WTC11 (cell line): ENCODE measurements at regions not wholly inside any gene's neighbourhood (a gene's known extent, or its start where the extent isn't known, plus 50 kb on each side); places are given as distances from the start of the nearest gene placed in this dataset.

ENCODE experiments used
- ATF1 ChIP-seq: sonication (generic); formaldehyde crosslinking; IDR thresholded peaks from 2 replicates; pipeline ENCODE4 v1.8.1; 2023; ENCODE audit warnings: mild to moderate bottlenecking, moderate library complexity, missing genetic modification reagents
- CREB1 ChIP-seq: sonication (generic); formaldehyde crosslinking; IDR thresholded peaks from 2 replicates; pipeline ENCODE4 v1.8.0; 2023; ENCODE audit warnings: mild to moderate bottlenecking, missing genetic modification reagents
- ETV6 ChIP-seq: sonication (generic); formaldehyde crosslinking; IDR thresholded peaks from 2 replicates; pipeline ENCODE4 v1.8.1; 2022; ENCODE audit warnings: mild to moderate bottlenecking, missing genetic modification reagents
- TCF7 ChIP-seq: sonication (generic); formaldehyde crosslinking; IDR thresholded peaks from 2 replicates; pipeline ENCODE4 v1.8.0; 2022; ENCODE audit warnings: mild to moderate bottlenecking, low read depth, missing genetic modification reagents, moderate library complexity
- ZBTB21 ChIP-seq: sonication (generic); formaldehyde crosslinking; IDR thresholded peaks from 2 replicates; pipeline ENCODE4 v1.8.1; 2023; ENCODE audit warnings: mild to moderate bottlenecking, missing genetic modification reagents, borderline replicate concordance
- TF ChIP-seq, protein P1 (sequence below): sonication (generic); formaldehyde crosslinking; IDR thresholded peaks from 2 replicates; pipeline ENCODE4 v1.8.1; 2023; ENCODE audit warnings: mild to moderate bottlenecking, missing genetic modification reagents, moderate library complexity
- TF ChIP-seq, protein P2 (sequence below): sonication (generic); formaldehyde crosslinking; IDR thresholded peaks from 2 replicates; pipeline ENCODE4 v1.8.0; 2022; ENCODE audit warnings: mild to moderate bottlenecking, missing genetic modification reagents
- TF ChIP-seq, protein P3 (sequence below): sonication (generic); formaldehyde crosslinking; IDR thresholded peaks from 2 replicates; pipeline ENCODE4 v1.8.1; 2023; ENCODE audit warnings: mild to moderate bottlenecking, missing genetic modification reagents
- TF ChIP-seq, protein P4 (sequence below): fragments of 250-450 bp; sonication (Bioruptor Pico); IDR thresholded peaks from 2 replicates; pipeline ENCODE4 v2.1.2; 2022; ENCODE audit warnings: mild to moderate bottlenecking, moderate library complexity
- TF ChIP-seq, protein P5 (sequence below): fragments of 200-600 bp; IDR thresholded peaks from 2 replicates; pipeline ENCODE4 v1.8.0; 2022; ENCODE audit warnings: antibody characterized with exemption
- TF ChIP-seq, protein P6 (sequence below): sonication (generic); formaldehyde crosslinking; IDR thresholded peaks from 2 replicates; pipeline ENCODE4 v1.8.0; 2023; ENCODE audit warnings: missing genetic modification reagents
- TF ChIP-seq, protein P7 (sequence below): sonication (generic); formaldehyde crosslinking; IDR thresholded peaks from 2 replicates; pipeline ENCODE4 v1.8.0; 2022; ENCODE audit warnings: mild to moderate bottlenecking, missing genetic modification reagents

DNA sequence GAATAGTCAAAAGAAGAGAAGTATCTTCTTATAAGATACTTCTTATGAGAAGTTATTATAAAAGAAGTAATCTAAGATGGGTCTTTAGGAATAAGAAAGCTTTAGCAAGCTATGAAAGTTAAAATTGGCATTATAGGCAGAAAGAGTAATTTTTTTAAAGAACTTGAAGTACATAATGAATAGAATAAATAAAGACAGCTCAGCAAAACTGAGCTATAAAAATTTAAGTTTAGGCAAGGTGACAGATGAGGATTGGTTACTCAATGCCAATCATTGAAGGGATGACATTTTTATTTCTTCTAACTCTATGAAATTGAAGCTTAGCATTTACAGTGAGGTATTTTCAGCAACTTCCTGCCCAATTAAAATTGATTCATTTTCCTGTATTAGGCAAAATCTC, 966.8 kb downstream of the BRINP3 start:
- TF ChIP-seq ETV6 (CRISPR knock-in tag) (no peak), CREB1 (no peak), ZBTB21 (CRISPR knock-in tag) (no peak), ATF1 (CRISPR knock-in tag) (no peak), TCF7 (CRISPR knock-in tag) (no peak)
- TF ChIP-seq, protein P1, sequence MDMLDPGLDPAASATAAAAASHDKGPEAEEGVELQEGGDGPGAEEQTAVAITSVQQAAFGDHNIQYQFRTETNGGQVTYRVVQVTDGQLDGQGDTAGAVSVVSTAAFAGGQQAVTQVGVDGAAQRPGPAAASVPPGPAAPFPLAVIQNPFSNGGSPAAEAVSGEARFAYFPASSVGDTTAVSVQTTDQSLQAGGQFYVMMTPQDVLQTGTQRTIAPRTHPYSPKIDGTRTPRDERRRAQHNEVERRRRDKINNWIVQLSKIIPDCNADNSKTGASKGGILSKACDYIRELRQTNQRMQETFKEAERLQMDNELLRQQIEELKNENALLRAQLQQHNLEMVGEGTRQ (CRISPR knock-in tag): no peak
- TF ChIP-seq, protein P2, sequence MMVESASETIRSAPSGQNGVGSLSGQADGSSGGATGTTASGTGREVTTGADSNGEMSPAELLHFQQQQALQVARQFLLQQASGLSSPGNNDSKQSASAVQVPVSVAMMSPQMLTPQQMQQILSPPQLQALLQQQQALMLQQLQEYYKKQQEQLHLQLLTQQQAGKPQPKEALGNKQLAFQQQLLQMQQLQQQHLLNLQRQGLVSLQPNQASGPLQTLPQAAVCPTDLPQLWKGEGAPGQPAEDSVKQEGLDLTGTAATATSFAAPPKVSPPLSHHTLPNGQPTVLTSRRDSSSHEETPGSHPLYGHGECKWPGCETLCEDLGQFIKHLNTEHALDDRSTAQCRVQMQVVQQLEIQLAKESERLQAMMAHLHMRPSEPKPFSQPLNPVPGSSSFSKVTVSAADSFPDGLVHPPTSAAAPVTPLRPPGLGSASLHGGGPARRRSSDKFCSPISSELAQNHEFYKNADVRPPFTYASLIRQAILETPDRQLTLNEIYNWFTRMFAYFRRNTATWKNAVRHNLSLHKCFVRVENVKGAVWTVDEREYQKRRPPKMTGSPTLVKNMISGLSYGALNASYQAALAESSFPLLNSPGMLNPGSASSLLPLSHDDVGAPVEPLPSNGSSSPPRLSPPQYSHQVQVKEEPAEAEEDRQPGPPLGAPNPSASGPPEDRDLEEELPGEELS: no peak
- TF ChIP-seq, protein P3, sequence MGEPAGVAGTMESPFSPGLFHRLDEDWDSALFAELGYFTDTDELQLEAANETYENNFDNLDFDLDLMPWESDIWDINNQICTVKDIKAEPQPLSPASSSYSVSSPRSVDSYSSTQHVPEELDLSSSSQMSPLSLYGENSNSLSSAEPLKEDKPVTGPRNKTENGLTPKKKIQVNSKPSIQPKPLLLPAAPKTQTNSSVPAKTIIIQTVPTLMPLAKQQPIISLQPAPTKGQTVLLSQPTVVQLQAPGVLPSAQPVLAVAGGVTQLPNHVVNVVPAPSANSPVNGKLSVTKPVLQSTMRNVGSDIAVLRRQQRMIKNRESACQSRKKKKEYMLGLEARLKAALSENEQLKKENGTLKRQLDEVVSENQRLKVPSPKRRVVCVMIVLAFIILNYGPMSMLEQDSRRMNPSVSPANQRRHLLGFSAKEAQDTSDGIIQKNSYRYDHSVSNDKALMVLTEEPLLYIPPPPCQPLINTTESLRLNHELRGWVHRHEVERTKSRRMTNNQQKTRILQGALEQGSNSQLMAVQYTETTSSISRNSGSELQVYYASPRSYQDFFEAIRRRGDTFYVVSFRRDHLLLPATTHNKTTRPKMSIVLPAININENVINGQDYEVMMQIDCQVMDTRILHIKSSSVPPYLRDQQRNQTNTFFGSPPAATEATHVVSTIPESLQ (CRISPR knock-in tag): no peak
- TF ChIP-seq, protein P4, sequence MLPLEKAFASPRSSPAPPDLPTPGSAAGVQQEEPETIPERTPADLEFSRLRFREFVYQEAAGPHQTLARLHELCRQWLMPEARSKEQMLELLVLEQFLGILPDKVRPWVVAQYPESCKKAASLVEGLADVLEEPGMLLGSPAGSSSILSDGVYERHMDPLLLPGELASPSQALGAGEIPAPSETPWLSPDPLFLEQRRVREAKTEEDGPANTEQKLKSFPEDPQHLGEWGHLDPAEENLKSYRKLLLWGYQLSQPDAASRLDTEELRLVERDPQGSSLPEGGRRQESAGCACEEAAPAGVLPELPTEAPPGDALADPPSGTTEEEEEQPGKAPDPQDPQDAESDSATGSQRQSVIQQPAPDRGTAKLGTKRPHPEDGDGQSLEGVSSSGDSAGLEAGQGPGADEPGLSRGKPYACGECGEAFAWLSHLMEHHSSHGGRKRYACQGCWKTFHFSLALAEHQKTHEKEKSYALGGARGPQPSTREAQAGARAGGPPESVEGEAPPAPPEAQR (CRISPR knock-in tag): no peak
- TF ChIP-seq, protein P5, sequence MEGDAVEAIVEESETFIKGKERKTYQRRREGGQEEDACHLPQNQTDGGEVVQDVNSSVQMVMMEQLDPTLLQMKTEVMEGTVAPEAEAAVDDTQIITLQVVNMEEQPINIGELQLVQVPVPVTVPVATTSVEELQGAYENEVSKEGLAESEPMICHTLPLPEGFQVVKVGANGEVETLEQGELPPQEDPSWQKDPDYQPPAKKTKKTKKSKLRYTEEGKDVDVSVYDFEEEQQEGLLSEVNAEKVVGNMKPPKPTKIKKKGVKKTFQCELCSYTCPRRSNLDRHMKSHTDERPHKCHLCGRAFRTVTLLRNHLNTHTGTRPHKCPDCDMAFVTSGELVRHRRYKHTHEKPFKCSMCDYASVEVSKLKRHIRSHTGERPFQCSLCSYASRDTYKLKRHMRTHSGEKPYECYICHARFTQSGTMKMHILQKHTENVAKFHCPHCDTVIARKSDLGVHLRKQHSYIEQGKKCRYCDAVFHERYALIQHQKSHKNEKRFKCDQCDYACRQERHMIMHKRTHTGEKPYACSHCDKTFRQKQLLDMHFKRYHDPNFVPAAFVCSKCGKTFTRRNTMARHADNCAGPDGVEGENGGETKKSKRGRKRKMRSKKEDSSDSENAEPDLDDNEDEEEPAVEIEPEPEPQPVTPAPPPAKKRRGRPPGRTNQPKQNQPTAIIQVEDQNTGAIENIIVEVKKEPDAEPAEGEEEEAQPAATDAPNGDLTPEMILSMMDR: no peak
- TF ChIP-seq, protein P6, sequence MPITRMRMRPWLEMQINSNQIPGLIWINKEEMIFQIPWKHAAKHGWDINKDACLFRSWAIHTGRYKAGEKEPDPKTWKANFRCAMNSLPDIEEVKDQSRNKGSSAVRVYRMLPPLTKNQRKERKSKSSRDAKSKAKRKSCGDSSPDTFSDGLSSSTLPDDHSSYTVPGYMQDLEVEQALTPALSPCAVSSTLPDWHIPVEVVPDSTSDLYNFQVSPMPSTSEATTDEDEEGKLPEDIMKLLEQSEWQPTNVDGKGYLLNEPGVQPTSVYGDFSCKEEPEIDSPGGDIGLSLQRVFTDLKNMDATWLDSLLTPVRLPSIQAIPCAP: no peak
- TF ChIP-seq, protein P7, sequence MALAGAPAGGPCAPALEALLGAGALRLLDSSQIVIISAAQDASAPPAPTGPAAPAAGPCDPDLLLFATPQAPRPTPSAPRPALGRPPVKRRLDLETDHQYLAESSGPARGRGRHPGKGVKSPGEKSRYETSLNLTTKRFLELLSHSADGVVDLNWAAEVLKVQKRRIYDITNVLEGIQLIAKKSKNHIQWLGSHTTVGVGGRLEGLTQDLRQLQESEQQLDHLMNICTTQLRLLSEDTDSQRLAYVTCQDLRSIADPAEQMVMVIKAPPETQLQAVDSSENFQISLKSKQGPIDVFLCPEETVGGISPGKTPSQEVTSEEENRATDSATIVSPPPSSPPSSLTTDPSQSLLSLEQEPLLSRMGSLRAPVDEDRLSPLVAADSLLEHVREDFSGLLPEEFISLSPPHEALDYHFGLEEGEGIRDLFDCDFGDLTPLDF (CRISPR knock-in tag): no peak
